OCI-LY1 (cell line): ENCODE measurements at regions not wholly inside any gene's neighbourhood (a gene's known extent, or its start where the extent isn't known, plus 50 kb on each side); places are given as distances from the start of the nearest gene placed in this dataset.

Source experiments
- H2AFZ ChIP-seq: fragments of 200-600 bp; sonication (generic), shearing (Covaris generic); 2 replicates; pipeline ENCODE4 v1.6.0; 2014; ENCODE audit warnings: antibody characterized with exemption, mild to moderate bottlenecking, low read length
- H3F3A ChIP-seq: fragments of 200-600 bp; sonication (generic), shearing (Covaris generic); 2 replicates; pipeline ENCODE4 v1.6.0; 2014; ENCODE audit warnings: mild to moderate bottlenecking, antibody characterized with exemption, low read length, moderate library complexity; ENCODE audit not compliant: insufficient read depth
- H3K27ac ChIP-seq: fragments of 200-600 bp; sonication (generic); 2 replicates; pipeline ENCODE4 v1.5.1; 2014; ENCODE audit warnings: low read length, mixed run types, mild to moderate bottlenecking, low read depth; ENCODE audit not compliant: poor library complexity, severe bottlenecking
- H3K27me3 ChIP-seq: fragments of 200-600 bp; sonication (generic); 2 replicates; pipeline ENCODE4 v1.6.0; 2014; ENCODE audit warnings: antibody characterized with exemption, mild to moderate bottlenecking, low read length, moderate library complexity; ENCODE audit not compliant: insufficient read depth
- H3K36me3 ChIP-seq: fragments of 200-600 bp; sonication (generic); 2 replicates; pipeline ENCODE4 v1.6.1; 2014; ENCODE audit warnings: mild to moderate bottlenecking, antibody characterized with exemption, low read length, moderate library complexity, mixed read lengths; ENCODE audit not compliant: insufficient read depth
- H3K4me1 ChIP-seq: fragments of 200-600 bp; sonication (generic); 2 replicates; pipeline ENCODE4 v1.5.1; 2014; ENCODE audit warnings: mild to moderate bottlenecking, low read length, moderate library complexity; ENCODE audit not compliant: insufficient read depth, severe bottlenecking
- H3K4me2 ChIP-seq: fragments of 200-600 bp; sonication (generic), shearing (Covaris generic); 2 replicates; pipeline ENCODE4 v1.6.1; 2014; ENCODE audit warnings: low read length
- H3K4me3 ChIP-seq: fragments of 200-600 bp; sonication (generic); 2 replicates; pipeline ENCODE4 v1.5.1; 2014; ENCODE audit warnings: low read length, low read depth, mild to moderate bottlenecking, mixed read lengths; ENCODE audit not compliant: poor library complexity, severe bottlenecking
- H3K79me2 ChIP-seq: fragments of 200-600 bp; shearing (Covaris generic); 2 replicates; pipeline ENCODE4 v1.6.1; 2016; ENCODE audit warnings: mixed run types, low read length, mixed read lengths; ENCODE audit not compliant: insufficient read depth
- H3K9ac ChIP-seq: fragments of 200-600 bp; sonication (generic), shearing (Covaris generic); 2 replicates; pipeline ENCODE4 v1.6.1; 2014; ENCODE audit warnings: mild to moderate bottlenecking, low read length, mixed read lengths
- H3K9me2 ChIP-seq: fragments of 200-600 bp; sonication (generic), shearing (Covaris generic); 2 replicates; pipeline ENCODE4 v1.6.1; 2014; ENCODE audit warnings: low read depth, mild to moderate bottlenecking, low read length, mixed read lengths
- H3K9me3 ChIP-seq: fragments of 200-600 bp; shearing (Covaris generic); 2 replicates; pipeline ENCODE4 v1.6.1; 2014; ENCODE audit warnings: low read length, mixed read lengths
- H4K20me1 ChIP-seq: fragments of 200-600 bp; sonication (generic), shearing (Covaris generic); 2 replicates; pipeline ENCODE4 v1.6.0; 2016; ENCODE audit warnings: mild to moderate bottlenecking, low read length; ENCODE audit not compliant: insufficient read depth
- CTCF ChIP-seq: fragments of 200-600 bp; sonication (generic), shearing (Covaris generic); IDR thresholded peaks from 2 replicates; pipeline ENCODE4 v1.5.1; 2017; ENCODE audit warnings: mild to moderate bottlenecking, antibody characterized with exemption, low read length, moderate library complexity, mixed read lengths
- EZH2 ChIP-seq: fragments of 200-600 bp; sonication (generic), shearing (Covaris generic); IDR thresholded peaks from 2 replicates; pipeline ENCODE4 v1.8.0; 2017; ENCODE audit warnings: borderline replicate concordance, mixed run types, mild to moderate bottlenecking, antibody characterized with exemption, low read length, moderate library complexity, mixed read lengths

- TF ChIP-seq EZH2 = no peak
- no peak for TF ChIP-seq CTCF
- Histone ChIP-seq H3K79me2 (no peaks in the 10 kb centered on the region), H3K36me3 (no peaks in the 10 kb centered on the region), H3K4me3 (peak overlapping the region; percentile 32), H3K27me3 (no peaks in the 10 kb centered on the region), H3K4me2 (peak overlapping the region; percentile 55), H3K27ac (peak overlapping the region; percentile 97), H3K9me2 (no peaks in the 10 kb centered on the region), H4K20me1 (no peaks in the 10 kb centered on the region), H3K9ac (peak overlapping the region; percentile 61), H3F3A (peaks cover 5% of the 10 kb centered on the region; the same call in 1 of the 2 replicates), H2AFZ (no peak overlapping the region), H3K9me3 (no peaks in the 10 kb centered on the region), H3K4me1 (peaks cover 100% of the 10 kb centered on the region)
These were observed 156.6 kb upstream of the ID2 start for GRCh38 chr2:8525236-8525581.

- peak overlapping the region; percentile 61 for H3K9ac ChIP-seq
- H3K79me2 ChIP-seq = no peaks in the 10 kb centered on the region
- H2AFZ ChIP-seq = no peak overlapping the region
- no peak for TF ChIP-seq EZH2
- TF ChIP-seq CTCF = peak; percentile 49
- H3K27me3 ChIP-seq = no peaks in the 10 kb centered on the region
- H3K4me3 ChIP-seq = peak overlapping the region; percentile 32
- H3K4me1 ChIP-seq = peaks cover 100% of the 10 kb centered on the region
- H3K4me2 ChIP-seq = peak overlapping the region; percentile 55
- H3F3A ChIP-seq = peaks cover 5% of the 10 kb centered on the region; the same call in 1 of the 2 replicates
- H3K9me3 ChIP-seq = no peaks in the 10 kb centered on the region
- H3K27ac ChIP-seq = peak overlapping the region; percentile 97
- no peaks in the 10 kb centered on the region for H3K9me2 ChIP-seq
- no peaks in the 10 kb centered on the region for H4K20me1 ChIP-seq
- H3K36me3 ChIP-seq = no peaks in the 10 kb centered on the region; the same call in 1 of the 2 replicates
These were observed 156.1 kb upstream of the ID2 start for GRCh38 chr2:8525582-8526402.

- Histone ChIP-seq H3K9me2 (no peaks in the 10 kb centered on the region), H3F3A (peaks cover 5% of the 10 kb centered on the region; the same call in 1 of the 2 replicates), H3K4me1 (peaks cover 94% of the 10 kb centered on the region), H3K4me3 (peak overlapping the region; percentile 32), H3K36me3 (peaks cover 3% of the 10 kb centered on the region), H3K27ac (peak overlapping the region; percentile 97), H2AFZ (no peak overlapping the region), H3K9me3 (peaks cover 2% of the 10 kb centered on the region), H3K4me2 (peak overlapping the region; percentile 55), H3K27me3 (no peaks in the 10 kb centered on the region), H3K79me2 (no peaks in the 10 kb centered on the region), H4K20me1 (no peaks in the 10 kb centered on the region), H3K9ac (peak overlapping the region; percentile 61)
- TF ChIP-seq CTCF (no peak), EZH2 (no peak)
These were observed 155.5 kb upstream of the ID2 start for GRCh38 chr2:8526403-8526696.
